HG03064 (cell line): ENCODE measurements at regions not wholly inside any gene's neighbourhood (a gene's known extent, or its start where the extent isn't known, plus 50 kb on each side); places are given as distances from the start of the nearest gene placed in this dataset.

ENCODE experiments used
- ATAC-seq: cut with Tn5 transposase; IDR thresholded peaks from one replicate; pipeline ENCODE4 v1.9.1; 2021; ENCODE audit warnings: low read depth; ENCODE audit not compliant: unreplicated experiment

- no peak for ATAC-seq
Measured at GRCh38 chr22:25365491-25366261, 146.2 kb downstream of the CRYBB2 start.

- ATAC-seq, result no peak
Measured at GRCh38 chr22:25366408-25366807, 147.0 kb downstream of the CRYBB2 start.

GRCh38 chr22:25366876-25367466, 147.5 kb downstream of the CRYBB2 start:
- no peak for ATAC-seq

GRCh38 chr22:25367756-25368155, 148.3 kb downstream of the CRYBB2 start:
- no peak for ATAC-seq

GRCh38 chr22:25368271-25368670, 148.8 kb downstream of the CRYBB2 start:
- ATAC-seq, result no peak

GRCh38 chr22:25369041-25369440, 149.6 kb downstream of the CRYBB2 start:
- no peak for ATAC-seq

- ATAC-seq, result no peak
Measured at GRCh38 chr22:25370322-25370721, 150.9 kb downstream of the CRYBB2 start.

- ATAC-seq, result no peak
Measured at GRCh38 chr22:25372000-25372595, 152.7 kb downstream of the CRYBB2 start.

- ATAC-seq, result no peak
Measured at GRCh38 chr22:25373961-25374360, 154.5 kb downstream of the CRYBB2 start.

- ATAC-seq, result no peak
Measured at GRCh38 chr22:25374869-25375268, 155.4 kb downstream of the CRYBB2 start.

- no peak for ATAC-seq
Measured at GRCh38 chr22:25375683-25376082, 156.2 kb downstream of the CRYBB2 start.

GRCh38 chr22:25377699-25378098, 158.3 kb downstream of the CRYBB2 start:
- no peak for ATAC-seq

GRCh38 chr22:25380122-25380747, 160.8 kb downstream of the CRYBB2 start:
- no peak for ATAC-seq

GRCh38 chr22:25382762-25383161, 163.3 kb downstream of the CRYBB2 start:
- no peak for ATAC-seq

GRCh38 chr22:25383278-25383820, 163.9 kb downstream of the CRYBB2 start:
- ATAC-seq, result no peak

- ATAC-seq, result no peak
Measured at GRCh38 chr22:25383892-25384291, 164.5 kb downstream of the CRYBB2 start.

- ATAC-seq, result no peak
Measured at GRCh38 chr22:25386538-25386884, 167.1 kb downstream of the CRYBB2 start.

GRCh38 chr22:25388415-25388814, 169.0 kb downstream of the CRYBB2 start:
- no peak for ATAC-seq

GRCh38 chr22:25388866-25389540, 169.6 kb downstream of the CRYBB2 start:
- ATAC-seq, result no peak

GRCh38 chr22:25389541-25389919, 170.1 kb downstream of the CRYBB2 start:
- ATAC-seq, result no peak
